SK-N-SH (cell line): ENCODE measurements at regions not wholly inside any gene's neighbourhood (a gene's known extent, or its start where the extent isn't known, plus 50 kb on each side); places are given as distances from the start of the nearest gene placed in this dataset.

Experiments
- CTCF ChIA-PET: fragments of 300-600, 350-600 bp; formaldehyde crosslinking; extraction: SDS; loops from one replicate; lab custom pipeline; 2021; lab: Yijun Ruan, JAX
- POLR2A ChIA-PET: fragments of 350-600 bp; sonication (Branson Sonifier 250); formaldehyde crosslinking; extraction: SDS; loops from one replicate; lab custom pipeline; 2020; ENCODE audit warnings: antibody characterized with exemption, inconsistent platforms; lab: Yijun Ruan, JAX
- DNase-seq: peaks from one replicate; pipeline ENCODE4 v3.0.0; 2012
- H2AFZ ChIP-seq: fragments of 200-600 bp; sonication (generic); 2 replicates; pipeline ENCODE4 v1.8.1; 2016; ENCODE audit warnings: antibody characterized with exemption, mild to moderate bottlenecking, low read depth
- H3F3A ChIP-seq: fragments of 200-600 bp; sonication (generic); replicated peaks from 2 replicates; pipeline ENCODE3; 2016; ENCODE audit warnings: antibody characterized with exemption, mild to moderate bottlenecking; ENCODE audit not compliant: insufficient read depth
- H3K27ac ChIP-seq, 2 experiments: fragments of 200-500 bp in 1 of 2; fragments of 200-600 bp in 1 of 2; sonication (Bioruptor generic) in 1 of 2; sonication (generic), shearing (Covaris generic) in 1 of 2; 2 replicates each; pipeline versions ENCODE4 v1.5.1 to v1.6.1; 2014 to 2016; ENCODE audit warnings: low read depth in 2 of 2, inconsistent platforms in 1 of 2, low read length in 1 of 2, mild to moderate bottlenecking in 1 of 2, mixed read lengths in 1 of 2
- H3K27me3 ChIP-seq: fragments of 200-600 bp; sonication (generic), shearing (Covaris generic); 2 replicates; pipeline ENCODE4 v1.6.1; 2016; ENCODE audit warnings: mixed run types; ENCODE audit not compliant: insufficient read depth
- H3K36me3 ChIP-seq, 2 experiments: fragments of 200-500 bp in 1 of 2; fragments of 200-600 bp in 1 of 2; sonication (Bioruptor generic) in 1 of 2; sonication (generic) in 1 of 2; replicated peaks in 1 of 2; 2 replicates each; pipeline versions ENCODE3 to v1.5.1; 2014 to 2016; ENCODE audit warnings: low read length in 1 of 2, mild to moderate bottlenecking in 1 of 2; ENCODE audit not compliant: insufficient read depth in 2 of 2, control insufficient read depth in 1 of 2
- H3K4me1 ChIP-seq, 2 experiments: fragments of 200-500 bp in 1 of 2; fragments of 200-600 bp in 1 of 2; sonication (Bioruptor generic) in 1 of 2; sonication (generic), shearing (Covaris generic) in 1 of 2; 2 replicates each; pipeline versions ENCODE4 v1.5.1 to v1.6.1; 2014 to 2016; ENCODE audit warnings: low read depth in 1 of 2, low read length in 1 of 2, mixed run types in 1 of 2; ENCODE audit not compliant: insufficient read depth in 2 of 2, control insufficient read depth in 1 of 2
- H3K4me2 ChIP-seq: fragments of 200-600 bp; sonication (generic), shearing (Covaris generic); 2 replicates; pipeline ENCODE4 v1.6.1; 2017; ENCODE audit warnings: mixed run types
- H3K4me3 ChIP-seq, 2 experiments: fragments of 200-500 bp in 1 of 2; fragments of 200-600 bp in 1 of 2; sonication (Bioruptor generic) in 1 of 2; sonication (generic), shearing (Covaris generic) in 1 of 2; 2 replicates each; pipeline versions ENCODE4 v1.5.1 to v1.8.1; 2014 to 2016; ENCODE audit warnings: low read depth in 2 of 2, inconsistent platforms in 1 of 2, low read length in 1 of 2, mild to moderate bottlenecking in 1 of 2, mixed read lengths in 1 of 2, moderate library complexity in 1 of 2
- H3K79me2 ChIP-seq: fragments of 200-600 bp; sonication (generic); 2 replicates; pipeline ENCODE4 v1.8.1; 2017; ENCODE audit warnings: mild to moderate bottlenecking; ENCODE audit not compliant: insufficient read depth
- H3K9ac ChIP-seq: fragments of 200-600 bp; sonication (generic); 2 replicates; pipeline ENCODE4 v1.6.1; 2017; ENCODE audit warnings: mixed run types
- H3K9me2 ChIP-seq: fragments of 200-600 bp; sonication (generic); 2 replicates; pipeline ENCODE4 v1.6.1; 2017; ENCODE audit warnings: mixed run types
- H3K9me3 ChIP-seq: fragments of 200-600 bp; sonication (generic); 2 replicates; pipeline ENCODE4 v1.6.1; 2017; ENCODE audit warnings: mixed run types, mild to moderate bottlenecking, moderate library complexity
- H4K20me1 ChIP-seq: fragments of 200-600 bp; sonication (generic); 2 replicates; pipeline ENCODE4 v1.6.1; 2017; ENCODE audit warnings: mild to moderate bottlenecking, mixed run types; ENCODE audit not compliant: insufficient read depth
- CHD2 ChIP-seq: fragments of 150-350 bp; IDR thresholded peaks from 2 replicates; pipeline ENCODE4 v1.6.1; 2018; ENCODE audit warnings: low read length; ENCODE audit not compliant: partially characterized antibody
- ELF1 ChIP-seq: IDR thresholded peaks from 2 replicates; pipeline ENCODE4 v1.4.0; 2012
- EP300 ChIP-seq, 2 experiments: IDR thresholded peaks; 2 replicates each; pipeline versions ENCODE4 v1.4.0 to v1.6.1; 2012; ENCODE audit warnings: borderline replicate concordance in 1 of 2, low read depth in 1 of 2, low read length in 1 of 2
- GABPA ChIP-seq: IDR thresholded peaks from 2 replicates; pipeline ENCODE4 v1.4.0; 2012; ENCODE audit warnings: low read depth, mild to moderate bottlenecking
- GATA2 ChIP-seq: sonication (generic); formaldehyde crosslinking; IDR thresholded peaks from 2 replicates; pipeline ENCODE4 v1.5.0; 2020; ENCODE audit warnings: mild to moderate bottlenecking, missing genetic modification reagents
- RCOR1 ChIP-seq: fragments of 150-350 bp; IDR thresholded peaks from 2 replicates; pipeline ENCODE4 v1.6.1; 2017; ENCODE audit warnings: antibody characterized with exemption, low read length
- RXRA ChIP-seq: IDR thresholded peaks from 2 replicates; pipeline ENCODE4 v1.4.0; 2012; ENCODE audit warnings: low read depth, mild to moderate bottlenecking, borderline replicate concordance
- SMC3 ChIP-seq: IDR thresholded peaks from 2 replicates; pipeline ENCODE4 v1.6.1; 2012; ENCODE audit warnings: low read depth, low read length, improper control_type of control experiment
- TEAD4 ChIP-seq: IDR thresholded peaks from 2 replicates; pipeline ENCODE4 v1.4.0; 2012; ENCODE audit warnings: mild to moderate bottlenecking, borderline replicate concordance; ENCODE audit not compliant: insufficient read depth
- WGBS: methylation state at CpG from one replicate; pipeline ENCODE4 v1.1.6; 2017; ENCODE audit warnings: low lambda C conversion rate; 5-methylcytosine and 5-hydroxymethylcytosine counted together
- TF ChIP-seq, protein P1 (sequence below): IDR thresholded peaks from 2 replicates; pipeline ENCODE4; 2012
- TF ChIP-seq, protein P2 (sequence below): IDR thresholded peaks from 2 replicates; pipeline ENCODE4 v1.4.0; 2012; ENCODE audit warnings: low read depth, borderline replicate concordance
- TF ChIP-seq, protein P3 (sequence below): IDR thresholded peaks from 2 replicates; pipeline ENCODE4 v1.4.0; 2012; ENCODE audit warnings: low read depth, borderline replicate concordance
- TF ChIP-seq, protein P4 (sequence below): fragments of 150-350 bp; IDR thresholded peaks from 2 replicates; pipeline ENCODE4 v1.6.1; 2017; ENCODE audit warnings: antibody characterized with exemption, low read length, low read depth, borderline replicate concordance
- TF ChIP-seq, protein P5 (sequence below): fragments of 150-350 bp; IDR thresholded peaks from 2 replicates; pipeline ENCODE4 v1.6.1; 2016; ENCODE audit warnings: mild to moderate bottlenecking, low read depth, low read length
- TF ChIP-seq, protein P6 (sequence below): IDR thresholded peaks from 2 replicates; pipeline ENCODE4 v1.4.0; 2012; ENCODE audit warnings: low read depth
- TF ChIP-seq, protein P7 (sequence below): fragments of 200-600 bp; sonication (generic); IDR thresholded peaks from 2 replicates; pipeline ENCODE4 v1.6.1; 2017; ENCODE audit warnings: antibody characterized with exemption, mild to moderate bottlenecking, moderate library complexity

DNA sequence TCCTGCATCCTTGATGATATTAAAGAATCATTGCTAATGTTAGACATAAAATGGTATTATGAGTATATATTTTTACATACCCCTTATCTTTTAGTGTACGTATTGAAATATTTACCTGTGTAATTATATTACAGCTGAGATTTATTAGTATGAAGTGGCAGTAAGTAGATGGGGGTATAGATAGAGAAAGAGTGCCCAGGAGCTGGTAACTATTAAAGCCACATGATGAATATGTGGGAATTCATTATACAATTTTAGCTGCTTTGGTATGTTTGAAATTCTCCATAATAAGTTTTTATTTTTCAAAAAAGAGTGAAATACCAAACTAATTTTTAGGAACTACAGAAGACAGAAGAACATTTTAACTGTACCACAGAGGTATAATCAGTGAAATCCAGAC, 339.0 kb downstream of the PLPP3 start:
- ChIA-PET CTCF (no interaction called here), POLR2A (no interaction called here)
- H3K36me3 ChIP-seq, result no peaks in the 10 kb centered on the region
- no peaks in the 10 kb centered on the region; a peak in 2 of 4 replicates for H3K4me1 ChIP-seq
- H4K20me1 ChIP-seq, result no peaks in the 10 kb centered on the region
- no peak overlapping the region for H3K9ac ChIP-seq
- no peak for DNase-seq
- 0% methylated on average over 1 of the region's 1 CpG for WGBS
- no peaks in the 10 kb centered on the region for H3K9me3 ChIP-seq
- no peaks in the 10 kb centered on the region for H3K27me3 ChIP-seq
- no peak overlapping the region for H3K4me2 ChIP-seq
- no peak overlapping the region for H3K27ac ChIP-seq
- H2AFZ ChIP-seq, result no peak overlapping the region
- H3K79me2 ChIP-seq, result no peaks in the 10 kb centered on the region
- peak; percentile 50; the same call in 1 of the 2 replicates for TF ChIP-seq RCOR1
- TF ChIP-seq RXRA, result no peak
- H3K4me3 ChIP-seq, result no peak overlapping the region
- no peaks in the 10 kb centered on the region for H3K9me2 ChIP-seq
- H3F3A ChIP-seq, result peaks cover 3% of the 10 kb centered on the region

DNA sequence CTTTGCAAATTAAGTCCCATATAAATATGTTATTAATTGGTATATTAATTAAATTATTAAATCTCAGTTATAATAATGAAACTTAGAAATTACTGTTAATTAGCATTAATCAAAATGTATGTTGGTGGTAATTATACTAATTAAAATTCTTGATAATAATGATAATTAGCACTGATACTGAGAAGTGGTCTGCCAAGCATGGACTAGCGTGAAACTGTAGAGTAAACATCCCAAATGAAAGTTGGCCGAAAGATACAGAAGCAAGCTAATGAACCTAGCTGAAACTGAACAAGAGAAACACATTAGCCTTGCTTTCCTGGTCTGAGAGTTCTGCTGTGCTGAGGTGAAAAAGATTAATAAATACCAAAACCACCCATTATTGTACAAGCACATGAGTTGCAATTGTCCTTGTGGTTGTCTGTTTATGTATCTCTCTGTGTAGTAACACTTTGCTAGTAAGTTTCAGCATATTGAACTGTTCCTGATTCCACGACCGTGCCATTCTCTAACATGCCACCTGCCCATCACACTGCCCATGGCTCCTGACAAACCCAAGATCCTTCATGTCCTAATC, 341.8 kb downstream of the PLPP3 start:
- no peaks in the 10 kb centered on the region for H3K9me2 ChIP-seq
- DNase-seq, result no peak
- no peaks in the 10 kb centered on the region for H3K79me2 ChIP-seq
- no peak overlapping the region for H3K9ac ChIP-seq
- peaks cover 3% of the 10 kb centered on the region for H3F3A ChIP-seq
- no peaks in the 10 kb centered on the region for H3K36me3 ChIP-seq
- POLR2A ChIA-PET, result no interaction called here
- no peaks in the 10 kb centered on the region for H4K20me1 ChIP-seq
- H3K9me3 ChIP-seq, result no peaks in the 10 kb centered on the region
- TF ChIP-seq CHD2 (no peak), TEAD4 (no peak), GABPA (no peak), EP300 (IDR thresholded peaks at IDR 0.05; ENCODE audit: borderline replicate concordance in 1 of 2, low read depth in 1 of 2, low read length in 1 of 2) (no peak), GATA2 (CRISPR knock-in tag) (no peak), SMC3 (no peak), ELF1 (no peak)
- TF ChIP-seq, protein P1, sequence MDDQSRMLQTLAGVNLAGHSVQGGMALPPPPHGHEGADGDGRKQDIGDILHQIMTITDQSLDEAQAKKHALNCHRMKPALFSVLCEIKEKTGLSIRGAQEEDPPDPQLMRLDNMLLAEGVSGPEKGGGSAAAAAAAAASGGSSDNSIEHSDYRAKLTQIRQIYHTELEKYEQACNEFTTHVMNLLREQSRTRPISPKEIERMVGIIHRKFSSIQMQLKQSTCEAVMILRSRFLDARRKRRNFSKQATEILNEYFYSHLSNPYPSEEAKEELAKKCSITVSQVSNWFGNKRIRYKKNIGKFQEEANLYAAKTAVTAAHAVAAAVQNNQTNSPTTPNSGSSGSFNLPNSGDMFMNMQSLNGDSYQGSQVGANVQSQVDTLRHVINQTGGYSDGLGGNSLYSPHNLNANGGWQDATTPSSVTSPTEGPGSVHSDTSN, result no peak
- TF ChIP-seq, protein P2, sequence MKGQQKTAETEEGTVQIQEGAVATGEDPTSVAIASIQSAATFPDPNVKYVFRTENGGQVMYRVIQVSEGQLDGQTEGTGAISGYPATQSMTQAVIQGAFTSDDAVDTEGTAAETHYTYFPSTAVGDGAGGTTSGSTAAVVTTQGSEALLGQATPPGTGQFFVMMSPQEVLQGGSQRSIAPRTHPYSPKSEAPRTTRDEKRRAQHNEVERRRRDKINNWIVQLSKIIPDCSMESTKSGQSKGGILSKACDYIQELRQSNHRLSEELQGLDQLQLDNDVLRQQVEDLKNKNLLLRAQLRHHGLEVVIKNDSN, result no peak
- TF ChIP-seq, protein P3, sequence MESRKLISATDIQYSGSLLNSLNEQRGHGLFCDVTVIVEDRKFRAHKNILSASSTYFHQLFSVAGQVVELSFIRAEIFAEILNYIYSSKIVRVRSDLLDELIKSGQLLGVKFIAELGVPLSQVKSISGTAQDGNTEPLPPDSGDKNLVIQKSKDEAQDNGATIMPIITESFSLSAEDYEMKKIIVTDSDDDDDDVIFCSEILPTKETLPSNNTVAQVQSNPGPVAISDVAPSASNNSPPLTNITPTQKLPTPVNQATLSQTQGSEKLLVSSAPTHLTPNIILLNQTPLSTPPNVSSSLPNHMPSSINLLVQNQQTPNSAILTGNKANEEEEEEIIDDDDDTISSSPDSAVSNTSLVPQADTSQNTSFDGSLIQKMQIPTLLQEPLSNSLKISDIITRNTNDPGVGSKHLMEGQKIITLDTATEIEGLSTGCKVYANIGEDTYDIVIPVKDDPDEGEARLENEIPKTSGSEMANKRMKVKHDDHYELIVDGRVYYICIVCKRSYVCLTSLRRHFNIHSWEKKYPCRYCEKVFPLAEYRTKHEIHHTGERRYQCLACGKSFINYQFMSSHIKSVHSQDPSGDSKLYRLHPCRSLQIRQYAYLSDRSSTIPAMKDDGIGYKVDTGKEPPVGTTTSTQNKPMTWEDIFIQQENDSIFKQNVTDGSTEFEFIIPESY, result no peak
- TF ChIP-seq, protein P4, sequence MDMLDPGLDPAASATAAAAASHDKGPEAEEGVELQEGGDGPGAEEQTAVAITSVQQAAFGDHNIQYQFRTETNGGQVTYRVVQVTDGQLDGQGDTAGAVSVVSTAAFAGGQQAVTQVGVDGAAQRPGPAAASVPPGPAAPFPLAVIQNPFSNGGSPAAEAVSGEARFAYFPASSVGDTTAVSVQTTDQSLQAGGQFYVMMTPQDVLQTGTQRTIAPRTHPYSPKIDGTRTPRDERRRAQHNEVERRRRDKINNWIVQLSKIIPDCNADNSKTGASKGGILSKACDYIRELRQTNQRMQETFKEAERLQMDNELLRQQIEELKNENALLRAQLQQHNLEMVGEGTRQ, result no peak
- TF ChIP-seq, protein P5, sequence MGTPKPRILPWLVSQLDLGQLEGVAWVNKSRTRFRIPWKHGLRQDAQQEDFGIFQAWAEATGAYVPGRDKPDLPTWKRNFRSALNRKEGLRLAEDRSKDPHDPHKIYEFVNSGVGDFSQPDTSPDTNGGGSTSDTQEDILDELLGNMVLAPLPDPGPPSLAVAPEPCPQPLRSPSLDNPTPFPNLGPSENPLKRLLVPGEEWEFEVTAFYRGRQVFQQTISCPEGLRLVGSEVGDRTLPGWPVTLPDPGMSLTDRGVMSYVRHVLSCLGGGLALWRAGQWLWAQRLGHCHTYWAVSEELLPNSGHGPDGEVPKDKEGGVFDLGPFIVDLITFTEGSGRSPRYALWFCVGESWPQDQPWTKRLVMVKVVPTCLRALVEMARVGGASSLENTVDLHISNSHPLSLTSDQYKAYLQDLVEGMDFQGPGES, result no peak
- TF ChIP-seq, protein P6, sequence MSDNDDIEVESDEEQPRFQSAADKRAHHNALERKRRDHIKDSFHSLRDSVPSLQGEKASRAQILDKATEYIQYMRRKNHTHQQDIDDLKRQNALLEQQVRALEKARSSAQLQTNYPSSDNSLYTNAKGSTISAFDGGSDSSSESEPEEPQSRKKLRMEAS, result no peak
- TF ChIP-seq, protein P7, sequence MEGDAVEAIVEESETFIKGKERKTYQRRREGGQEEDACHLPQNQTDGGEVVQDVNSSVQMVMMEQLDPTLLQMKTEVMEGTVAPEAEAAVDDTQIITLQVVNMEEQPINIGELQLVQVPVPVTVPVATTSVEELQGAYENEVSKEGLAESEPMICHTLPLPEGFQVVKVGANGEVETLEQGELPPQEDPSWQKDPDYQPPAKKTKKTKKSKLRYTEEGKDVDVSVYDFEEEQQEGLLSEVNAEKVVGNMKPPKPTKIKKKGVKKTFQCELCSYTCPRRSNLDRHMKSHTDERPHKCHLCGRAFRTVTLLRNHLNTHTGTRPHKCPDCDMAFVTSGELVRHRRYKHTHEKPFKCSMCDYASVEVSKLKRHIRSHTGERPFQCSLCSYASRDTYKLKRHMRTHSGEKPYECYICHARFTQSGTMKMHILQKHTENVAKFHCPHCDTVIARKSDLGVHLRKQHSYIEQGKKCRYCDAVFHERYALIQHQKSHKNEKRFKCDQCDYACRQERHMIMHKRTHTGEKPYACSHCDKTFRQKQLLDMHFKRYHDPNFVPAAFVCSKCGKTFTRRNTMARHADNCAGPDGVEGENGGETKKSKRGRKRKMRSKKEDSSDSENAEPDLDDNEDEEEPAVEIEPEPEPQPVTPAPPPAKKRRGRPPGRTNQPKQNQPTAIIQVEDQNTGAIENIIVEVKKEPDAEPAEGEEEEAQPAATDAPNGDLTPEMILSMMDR, result no peak
- no peak overlapping the region for H3K27ac ChIP-seq
- H3K4me3 ChIP-seq, result no peak overlapping the region
- no peaks in the 10 kb centered on the region for H3K27me3 ChIP-seq
- no peak overlapping the region for H2AFZ ChIP-seq
- CTCF ChIA-PET, result no interaction called here
- H3K4me1 ChIP-seq, result peaks cover 0 to 4% of the 10 kb centered on the region in 2 experiments; a peak in 2 of 4 replicates
- no peak overlapping the region for H3K4me2 ChIP-seq
- WGBS, result 85% methylated on average over 4 of the region's 4 CpGs
